WTC11 (cell line): ENCODE measurements at regions not wholly inside any gene's neighbourhood (a gene's known extent, or its start where the extent isn't known, plus 50 kb on each side); places are given as distances from the start of the nearest gene placed in this dataset.

ENCODE experiments used
- CREM ChIP-seq: sonication (generic); formaldehyde crosslinking; IDR thresholded peaks from 2 replicates; pipeline ENCODE4 v1.8.1; 2022; ENCODE audit warnings: mild to moderate bottlenecking, missing genetic modification reagents, moderate library complexity
- E2F4 ChIP-seq: sonication (generic); formaldehyde crosslinking; IDR thresholded peaks from 2 replicates; pipeline ENCODE4 v1.8.1; 2022; ENCODE audit warnings: low read depth, mild to moderate bottlenecking, moderate library complexity, missing genetic modification reagents, borderline replicate concordance
- FOXP4 ChIP-seq: sonication (generic); formaldehyde crosslinking; IDR thresholded peaks from 2 replicates; pipeline ENCODE4 v1.8.0; 2022; ENCODE audit warnings: mild to moderate bottlenecking, missing genetic modification reagents
- MXD4 ChIP-seq: fragments of 250-450 bp; sonication (Bioruptor Pico); IDR thresholded peaks from 2 replicates; pipeline ENCODE4 v1.8.0; 2021; ENCODE audit warnings: mild to moderate bottlenecking, moderate library complexity, borderline replicate concordance
- RORB ChIP-seq: fragments of 250-450 bp; sonication (Bioruptor Pico); IDR thresholded peaks from 2 replicates; pipeline ENCODE4 v1.9.0; 2021; ENCODE audit warnings: mild to moderate bottlenecking
- SP1 ChIP-seq: sonication (generic); formaldehyde crosslinking; conservative IDR thresholded peaks from 2 replicates; pipeline ENCODE4 v1.8.1; 2022; ENCODE audit warnings: missing genetic modification reagents
- TCF7 ChIP-seq: sonication (generic); formaldehyde crosslinking; IDR thresholded peaks from 2 replicates; pipeline ENCODE4 v1.8.0; 2022; ENCODE audit warnings: mild to moderate bottlenecking, low read depth, missing genetic modification reagents, moderate library complexity
- TP53 ChIP-seq: sonication (generic); formaldehyde crosslinking; IDR thresholded peaks from 2 replicates; pipeline ENCODE4 v1.8.1; 2023; ENCODE audit warnings: mild to moderate bottlenecking, missing genetic modification reagents
- ZMAT4 ChIP-seq: fragments of 250-450 bp; sonication (Bioruptor Pico); IDR thresholded peaks from 2 replicates; pipeline ENCODE4 v1.9.0; 2021; ENCODE audit warnings: mild to moderate bottlenecking
- ZNF263 ChIP-seq: sonication (generic); formaldehyde crosslinking; IDR thresholded peaks from 2 replicates; pipeline ENCODE4 v1.8.1; 2022; ENCODE audit warnings: low read depth, mild to moderate bottlenecking, moderate library complexity, missing genetic modification reagents
- TF ChIP-seq, protein P1 (sequence below): fragments of 250-450 bp; sonication (Bioruptor Pico); IDR thresholded peaks from 2 replicates; pipeline ENCODE4 v2.1.2; 2022; ENCODE audit warnings: mild to moderate bottlenecking, moderate library complexity
- TF ChIP-seq, protein P2 (sequence below): fragments of 200-600 bp; IDR thresholded peaks from 2 replicates; pipeline ENCODE4 v1.8.0; 2022; ENCODE audit warnings: antibody characterized with exemption
- TF ChIP-seq, protein P3 (sequence below): sonication (generic); formaldehyde crosslinking; IDR thresholded peaks from 2 replicates; pipeline ENCODE4 v1.8.0; 2022; ENCODE audit warnings: mild to moderate bottlenecking, missing genetic modification reagents
- TF ChIP-seq, protein P4 (sequence below): sonication (generic); formaldehyde crosslinking; IDR thresholded peaks from 2 replicates; pipeline ENCODE4 v1.8.1; 2023; ENCODE audit warnings: mild to moderate bottlenecking, missing genetic modification reagents, moderate library complexity

DNA sequence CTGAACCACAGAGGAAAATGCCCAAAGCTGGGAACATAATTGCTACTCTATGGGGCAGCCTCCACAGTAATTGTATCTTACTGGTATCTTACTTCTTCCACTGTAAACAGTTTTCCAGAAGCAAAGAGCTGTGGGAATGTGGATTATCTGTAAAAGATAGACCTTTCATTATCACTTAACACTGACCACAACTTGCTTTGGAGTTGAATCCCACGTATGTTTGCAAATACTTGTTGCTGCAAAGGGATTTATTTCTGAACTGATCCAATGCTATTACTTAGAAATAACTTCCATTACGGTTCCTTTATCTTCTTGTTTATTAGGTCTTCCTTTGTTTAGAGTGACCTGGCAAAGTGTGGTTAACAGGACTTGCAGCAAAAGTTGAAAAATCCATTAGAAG lies 218.1 kb downstream of the KCTD12 start:
- TF ChIP-seq, protein P1, sequence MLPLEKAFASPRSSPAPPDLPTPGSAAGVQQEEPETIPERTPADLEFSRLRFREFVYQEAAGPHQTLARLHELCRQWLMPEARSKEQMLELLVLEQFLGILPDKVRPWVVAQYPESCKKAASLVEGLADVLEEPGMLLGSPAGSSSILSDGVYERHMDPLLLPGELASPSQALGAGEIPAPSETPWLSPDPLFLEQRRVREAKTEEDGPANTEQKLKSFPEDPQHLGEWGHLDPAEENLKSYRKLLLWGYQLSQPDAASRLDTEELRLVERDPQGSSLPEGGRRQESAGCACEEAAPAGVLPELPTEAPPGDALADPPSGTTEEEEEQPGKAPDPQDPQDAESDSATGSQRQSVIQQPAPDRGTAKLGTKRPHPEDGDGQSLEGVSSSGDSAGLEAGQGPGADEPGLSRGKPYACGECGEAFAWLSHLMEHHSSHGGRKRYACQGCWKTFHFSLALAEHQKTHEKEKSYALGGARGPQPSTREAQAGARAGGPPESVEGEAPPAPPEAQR (CRISPR knock-in tag) = no peak
- TF ChIP-seq, protein P2, sequence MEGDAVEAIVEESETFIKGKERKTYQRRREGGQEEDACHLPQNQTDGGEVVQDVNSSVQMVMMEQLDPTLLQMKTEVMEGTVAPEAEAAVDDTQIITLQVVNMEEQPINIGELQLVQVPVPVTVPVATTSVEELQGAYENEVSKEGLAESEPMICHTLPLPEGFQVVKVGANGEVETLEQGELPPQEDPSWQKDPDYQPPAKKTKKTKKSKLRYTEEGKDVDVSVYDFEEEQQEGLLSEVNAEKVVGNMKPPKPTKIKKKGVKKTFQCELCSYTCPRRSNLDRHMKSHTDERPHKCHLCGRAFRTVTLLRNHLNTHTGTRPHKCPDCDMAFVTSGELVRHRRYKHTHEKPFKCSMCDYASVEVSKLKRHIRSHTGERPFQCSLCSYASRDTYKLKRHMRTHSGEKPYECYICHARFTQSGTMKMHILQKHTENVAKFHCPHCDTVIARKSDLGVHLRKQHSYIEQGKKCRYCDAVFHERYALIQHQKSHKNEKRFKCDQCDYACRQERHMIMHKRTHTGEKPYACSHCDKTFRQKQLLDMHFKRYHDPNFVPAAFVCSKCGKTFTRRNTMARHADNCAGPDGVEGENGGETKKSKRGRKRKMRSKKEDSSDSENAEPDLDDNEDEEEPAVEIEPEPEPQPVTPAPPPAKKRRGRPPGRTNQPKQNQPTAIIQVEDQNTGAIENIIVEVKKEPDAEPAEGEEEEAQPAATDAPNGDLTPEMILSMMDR = no peak
- TF ChIP-seq, protein P3, sequence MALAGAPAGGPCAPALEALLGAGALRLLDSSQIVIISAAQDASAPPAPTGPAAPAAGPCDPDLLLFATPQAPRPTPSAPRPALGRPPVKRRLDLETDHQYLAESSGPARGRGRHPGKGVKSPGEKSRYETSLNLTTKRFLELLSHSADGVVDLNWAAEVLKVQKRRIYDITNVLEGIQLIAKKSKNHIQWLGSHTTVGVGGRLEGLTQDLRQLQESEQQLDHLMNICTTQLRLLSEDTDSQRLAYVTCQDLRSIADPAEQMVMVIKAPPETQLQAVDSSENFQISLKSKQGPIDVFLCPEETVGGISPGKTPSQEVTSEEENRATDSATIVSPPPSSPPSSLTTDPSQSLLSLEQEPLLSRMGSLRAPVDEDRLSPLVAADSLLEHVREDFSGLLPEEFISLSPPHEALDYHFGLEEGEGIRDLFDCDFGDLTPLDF (CRISPR knock-in tag) = no peak
- TF ChIP-seq E2F4 (CRISPR knock-in tag) (no peak), ZNF263 (CRISPR knock-in tag) (no peak), RORB (CRISPR knock-in tag) (no peak), CREM (CRISPR knock-in tag) (no peak), TCF7 (CRISPR knock-in tag) (no peak), MXD4 (CRISPR knock-in tag) (no peak), TP53 (CRISPR knock-in tag) (no peak), ZMAT4 (CRISPR knock-in tag) (no peak), SP1 (CRISPR knock-in tag) (no peak), FOXP4 (CRISPR knock-in tag) (no peak)
- TF ChIP-seq, protein P4, sequence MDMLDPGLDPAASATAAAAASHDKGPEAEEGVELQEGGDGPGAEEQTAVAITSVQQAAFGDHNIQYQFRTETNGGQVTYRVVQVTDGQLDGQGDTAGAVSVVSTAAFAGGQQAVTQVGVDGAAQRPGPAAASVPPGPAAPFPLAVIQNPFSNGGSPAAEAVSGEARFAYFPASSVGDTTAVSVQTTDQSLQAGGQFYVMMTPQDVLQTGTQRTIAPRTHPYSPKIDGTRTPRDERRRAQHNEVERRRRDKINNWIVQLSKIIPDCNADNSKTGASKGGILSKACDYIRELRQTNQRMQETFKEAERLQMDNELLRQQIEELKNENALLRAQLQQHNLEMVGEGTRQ (CRISPR knock-in tag) = no peak
